CD4-positive, alpha-beta T cell treated with Interleukin-15 for 4 hours (primary cell): ENCODE measurements at regions not wholly inside any gene's neighbourhood (a gene's known extent, or its start where the extent isn't known, plus 50 kb on each side); places are given as distances from the start of the nearest gene placed in this dataset.

Experiments
- DNase-seq: peaks from one replicate; pipeline ENCODE4 v3.0.0-alpha.2; 2020; ENCODE audit warnings: low spot score

GRCh38 chr2:7812231-7812995 lies 869.4 kb upstream of the ID2 start:
- no peak for DNase-seq

GRCh38 chr2:7813541-7814292 lies 868.1 kb upstream of the ID2 start:
- no peak for DNase-seq

- no peak for DNase-seq
Observed at GRCh38 chr2:7815726-7816125, 866.1 kb upstream of the ID2 start.

- no peak for DNase-seq
Observed at GRCh38 chr2:7816233-7816632, 865.6 kb upstream of the ID2 start.

GRCh38 chr2:7816944-7817343 lies 864.9 kb upstream of the ID2 start:
- DNase-seq: no peak

- no peak for DNase-seq
Observed at GRCh38 chr2:7819316-7819715, 862.5 kb upstream of the ID2 start.

GRCh38 chr2:7819850-7820249 lies 862.0 kb upstream of the ID2 start:
- DNase-seq: no peak

GRCh38 chr2:7824211-7824610 lies 857.6 kb upstream of the ID2 start:
- DNase-seq: no peak

GRCh38 chr2:7825591-7826312 lies 856.1 kb upstream of the ID2 start:
- DNase-seq: peak; percentile 14

- DNase-seq: no peak
Observed at GRCh38 chr2:7826656-7827055, 855.2 kb upstream of the ID2 start.

GRCh38 chr2:7829241-7829640 lies 852.6 kb upstream of the ID2 start:
- DNase-seq: no peak

- DNase-seq: no peak
Observed at GRCh38 chr2:7830616-7831015, 851.2 kb upstream of the ID2 start.

- DNase-seq: no peak
Observed at GRCh38 chr2:7835151-7835550, 846.7 kb upstream of the ID2 start.

GRCh38 chr2:7835693-7836680 lies 845.9 kb upstream of the ID2 start:
- DNase-seq: no peak

- DNase-seq: no peak
Observed at GRCh38 chr2:7837237-7837760, 844.6 kb upstream of the ID2 start.

GRCh38 chr2:7838669-7839068 lies 843.2 kb upstream of the ID2 start:
- DNase-seq: no peak

- no peak for DNase-seq
Observed at GRCh38 chr2:7840651-7841380, 841.0 kb upstream of the ID2 start.

- no peak for DNase-seq
Observed at GRCh38 chr2:7841751-7842150, 840.1 kb upstream of the ID2 start.

GRCh38 chr2:7844414-7844965 lies 837.4 kb upstream of the ID2 start:
- DNase-seq: no peak

- DNase-seq: no peak
Observed at GRCh38 chr2:7845332-7845731, 836.5 kb upstream of the ID2 start.
